ENCODE measurements at regions not wholly inside any gene's neighbourhood (a gene's known extent, or its start where the extent isn't known, plus 50 kb on each side); places are given as distances from the start of the nearest gene placed in this dataset.

- Histone ChIP-seq H4K91ac (replicated peaks; ENCODE audit: insufficient read length, low read length) (no peak overlapping the region), H3K23ac (ENCODE audit: insufficient read length) (no peak overlapping the region), H3K9me3 (ENCODE audit: insufficient read depth in 2 of 2, low read depth in 1 of 2, low read length in 1 of 2) (no peaks in the 10 kb centered on the region), H3K9ac (replicated peaks in 1 of 4; ENCODE audit: extremely low read depth in 1 of 4, low read depth in 3 of 4, low read length in 3 of 4) (no peak overlapping the region), H3K4me1 (replicated peaks in 1 of 4; ENCODE audit: control insufficient read depth in 3 of 4, insufficient read depth in 4 of 4, low read length in 3 of 4) (no peaks in the 10 kb centered on the region), H3K14ac (ENCODE audit: insufficient read length) (no peak overlapping the region), H2BK15ac (ENCODE audit: low read length) (no peak overlapping the region), H2AK5ac (ENCODE audit: low read depth, low read length) (no peak overlapping the region), H3K79me2 (ENCODE audit: control insufficient read depth in 1 of 2, insufficient read depth in 2 of 2, low read length in 2 of 2) (no peaks in the 10 kb centered on the region; a peak in 1 of 4 replicates), H3K4me3 (ENCODE audit: extremely low read depth in 1 of 4, insufficient read depth in 2 of 4, low read depth in 3 of 4, low read length in 4 of 4) (no peak overlapping the region), H2BK5ac (ENCODE audit: low read depth, low read length) (no peak overlapping the region), H3K36me3 (ENCODE audit: control insufficient read depth in 2 of 4, insufficient read depth in 4 of 4, low read length in 3 of 4) (no peaks in the 10 kb centered on the region), H3K4me2 (ENCODE audit: insufficient read depth in 1 of 2, low read depth in 2 of 2, low read length in 2 of 2) (no peak overlapping the region), H3K27me3 (replicated peaks in 1 of 4; ENCODE audit: control insufficient read depth in 3 of 4, extremely low read depth in 1 of 4, insufficient read depth in 3 of 4, low read length in 3 of 4) (no peaks in the 10 kb centered on the region), H4K8ac (ENCODE audit: extremely low read depth, insufficient read depth, low read length) (no peak overlapping the region), H3K4ac (replicated peaks; ENCODE audit: insufficient read length, low read depth, low read length) (no peak overlapping the region), H3K23me2 (ENCODE audit: low read depth, low read length) (no peaks in the 10 kb centered on the region; the same call in 1 of the 2 replicates), H3K27ac (ENCODE audit: low read depth, low read length) (no peak overlapping the region), H3K79me1 (ENCODE audit: low read depth, low read length) (no peaks in the 10 kb centered on the region), H3K56ac (replicated peaks; ENCODE audit: insufficient read length, low read depth, low read length) (no peak overlapping the region), H2BK12ac (ENCODE audit: low read depth, low read length) (no peak overlapping the region), H2BK120ac (replicated peaks; ENCODE audit: low read depth, low read length) (no peak overlapping the region), H2BK20ac (ENCODE audit: low read length) (no peak overlapping the region), H4K20me1 (replicated peaks in 1 of 2; ENCODE audit: control insufficient read depth in 1 of 2, insufficient read depth in 2 of 2, low read length in 2 of 2) (no peaks in the 10 kb centered on the region), H3K18ac (ENCODE audit: extremely low read depth, low read length) (no peak overlapping the region), H2AFZ (ENCODE audit: low read length) (no peak overlapping the region), H4K5ac (ENCODE audit: insufficient read length, low read depth, low read length) (no peak overlapping the region)
- ChIA-PET CTCF (ENCODE audit: partially characterized antibody) (interaction anchor here (1.1 kb wide), 1 partner anchor 68 kb away, joined by 3 read pairs; no protein-coding TSS in a partner anchor), POLR2A (ENCODE audit: partially characterized antibody) (no interaction called here)
- no peak for DNase-seq (ENCODE audit: low read depth in 1 of 2, low spot score in 2 of 2)
- WGBS, 2 experiments (ENCODE audit: extremely low coverage in 1 of 2, insufficient coverage in 1 of 2, insufficient read length in 1 of 2, insufficient replicate concordance in 2 of 2, low coverage in 1 of 2, low lambda C conversion rate in 2 of 2, missing lambda C conversion rate in 1 of 2): 93% methylated on average over 3 of the region's 3 CpGs; no CpG with 5 or more reads in 1 of the 2 experiments
- no peak for FAIRE-seq
- no peak for TF ChIP-seq PHF8 (conservative IDR thresholded peaks at IDR 0.05; ENCODE audit: low read depth, low read length)
- no peak for TF ChIP-seq TAF1 (IDR thresholded peaks at IDR 0.05; ENCODE audit: low read depth, low read length)
- TF ChIP-seq KDM5A (IDR thresholded peaks at IDR 0.05; ENCODE audit: low read length): no peak
- no peak for TF ChIP-seq SIRT6 (IDR thresholded peaks at IDR 0.05; ENCODE audit: low read length)
- TF ChIP-seq POLR2A (IDR thresholded peaks at IDR 0.05; ENCODE audit: control extremely low read depth in 1 of 2, low read depth in 2 of 2, low read length in 2 of 2): no peak
- TF ChIP-seq TEAD4 (IDR thresholded peaks at IDR 0.05; ENCODE audit: low read depth, low read length): no peak
- TF ChIP-seq SIN3A (conservative IDR thresholded peaks at IDR 0.05 in 1 of 2, IDR thresholded peaks at IDR 0.05 in 1 of 2; ENCODE audit: low read depth in 1 of 2, low read length in 2 of 2): no peak
- TF ChIP-seq ASH2L (IDR thresholded peaks at IDR 0.05; ENCODE audit: low read length): no peak
- no peak for TF ChIP-seq CHD2 (IDR thresholded peaks at IDR 0.05; ENCODE audit: low read length)
- TF ChIP-seq RXRA (IDR thresholded peaks at IDR 0.05; ENCODE audit: insufficient read depth, low read depth, low read length): no peak
- no peak for TF ChIP-seq ATF2 (IDR thresholded peaks at IDR 0.05; ENCODE audit: low read length)
- no peak for TF ChIP-seq EZH2 (IDR thresholded peaks at IDR 0.05; ENCODE audit: low read depth, low read length, severe bottlenecking)
- TF ChIP-seq CBX8 (IDR thresholded peaks at IDR 0.05; ENCODE audit: borderline replicate concordance, low read depth, low read length): no peak
- TF ChIP-seq CEBPB (IDR thresholded peaks at IDR 0.05; ENCODE audit: low read depth, low read length): no peak
- no peak for TF ChIP-seq JUND (IDR thresholded peaks at IDR 0.05; ENCODE audit: low read length)
Measured at GRCh38 chr15:48016865-48017264, 103.9 kb upstream of the SLC24A5 start.
